SK-N-SH (cell line): ENCODE measurements at regions not wholly inside any gene's neighbourhood (a gene's known extent, or its start where the extent isn't known, plus 50 kb on each side); places are given as distances from the start of the nearest gene placed in this dataset.

Experiments used
- CTCF ChIA-PET: fragments of 300-600, 350-600 bp; formaldehyde crosslinking; extraction: SDS; loops from one replicate; lab custom pipeline; 2021; lab: Yijun Ruan, JAX
- POLR2A ChIA-PET: fragments of 350-600 bp; sonication (Branson Sonifier 250); formaldehyde crosslinking; extraction: SDS; loops from one replicate; lab custom pipeline; 2020; ENCODE audit warnings: antibody characterized with exemption, inconsistent platforms; lab: Yijun Ruan, JAX
- DNase-seq: peaks from one replicate; pipeline ENCODE4 v3.0.0; 2012
- H2AFZ ChIP-seq: fragments of 200-600 bp; sonication (generic); 2 replicates; pipeline ENCODE4 v1.8.1; 2016; ENCODE audit warnings: antibody characterized with exemption, mild to moderate bottlenecking, low read depth
- H3F3A ChIP-seq: fragments of 200-600 bp; sonication (generic); replicated peaks from 2 replicates; pipeline ENCODE3; 2016; ENCODE audit warnings: antibody characterized with exemption, mild to moderate bottlenecking; ENCODE audit not compliant: insufficient read depth
- H3K27ac ChIP-seq, 2 experiments: fragments of 200-500 bp in 1 of 2; fragments of 200-600 bp in 1 of 2; sonication (Bioruptor generic) in 1 of 2; sonication (generic), shearing (Covaris generic) in 1 of 2; 2 replicates each; pipeline versions ENCODE4 v1.5.1 to v1.6.1; 2014 to 2016; ENCODE audit warnings: low read depth in 2 of 2, inconsistent platforms in 1 of 2, low read length in 1 of 2, mild to moderate bottlenecking in 1 of 2, mixed read lengths in 1 of 2
- H3K27me3 ChIP-seq: fragments of 200-600 bp; sonication (generic), shearing (Covaris generic); 2 replicates; pipeline ENCODE4 v1.6.1; 2016; ENCODE audit warnings: mixed run types; ENCODE audit not compliant: insufficient read depth
- H3K36me3 ChIP-seq, 2 experiments: fragments of 200-500 bp in 1 of 2; fragments of 200-600 bp in 1 of 2; sonication (Bioruptor generic) in 1 of 2; sonication (generic) in 1 of 2; replicated peaks in 1 of 2; 2 replicates each; pipeline versions ENCODE3 to v1.5.1; 2014 to 2016; ENCODE audit warnings: low read length in 1 of 2, mild to moderate bottlenecking in 1 of 2; ENCODE audit not compliant: insufficient read depth in 2 of 2, control insufficient read depth in 1 of 2
- H3K4me1 ChIP-seq, 2 experiments: fragments of 200-500 bp in 1 of 2; fragments of 200-600 bp in 1 of 2; sonication (Bioruptor generic) in 1 of 2; sonication (generic), shearing (Covaris generic) in 1 of 2; 2 replicates each; pipeline versions ENCODE4 v1.5.1 to v1.6.1; 2014 to 2016; ENCODE audit warnings: low read depth in 1 of 2, low read length in 1 of 2, mixed run types in 1 of 2; ENCODE audit not compliant: insufficient read depth in 2 of 2, control insufficient read depth in 1 of 2
- H3K4me2 ChIP-seq: fragments of 200-600 bp; sonication (generic), shearing (Covaris generic); 2 replicates; pipeline ENCODE4 v1.6.1; 2017; ENCODE audit warnings: mixed run types
- H3K4me3 ChIP-seq, 2 experiments: fragments of 200-500 bp in 1 of 2; fragments of 200-600 bp in 1 of 2; sonication (Bioruptor generic) in 1 of 2; sonication (generic), shearing (Covaris generic) in 1 of 2; 2 replicates each; pipeline versions ENCODE4 v1.5.1 to v1.8.1; 2014 to 2016; ENCODE audit warnings: low read depth in 2 of 2, inconsistent platforms in 1 of 2, low read length in 1 of 2, mild to moderate bottlenecking in 1 of 2, mixed read lengths in 1 of 2, moderate library complexity in 1 of 2
- H3K79me2 ChIP-seq: fragments of 200-600 bp; sonication (generic); 2 replicates; pipeline ENCODE4 v1.8.1; 2017; ENCODE audit warnings: mild to moderate bottlenecking; ENCODE audit not compliant: insufficient read depth
- H3K9ac ChIP-seq: fragments of 200-600 bp; sonication (generic); 2 replicates; pipeline ENCODE4 v1.6.1; 2017; ENCODE audit warnings: mixed run types
- H3K9me2 ChIP-seq: fragments of 200-600 bp; sonication (generic); 2 replicates; pipeline ENCODE4 v1.6.1; 2017; ENCODE audit warnings: mixed run types
- H3K9me3 ChIP-seq: fragments of 200-600 bp; sonication (generic); 2 replicates; pipeline ENCODE4 v1.6.1; 2017; ENCODE audit warnings: mixed run types, mild to moderate bottlenecking, moderate library complexity
- H4K20me1 ChIP-seq: fragments of 200-600 bp; sonication (generic); 2 replicates; pipeline ENCODE4 v1.6.1; 2017; ENCODE audit warnings: mild to moderate bottlenecking, mixed run types; ENCODE audit not compliant: insufficient read depth
- CTCF ChIP-seq: fragments of 200-600 bp; sonication (generic); IDR thresholded peaks from 2 replicates; pipeline ENCODE4 v1.6.1; 2017; ENCODE audit warnings: antibody characterized with exemption, mild to moderate bottlenecking, moderate library complexity
- ELF1 ChIP-seq: IDR thresholded peaks from 2 replicates; pipeline ENCODE4 v1.4.0; 2012
- EP300 ChIP-seq, 2 experiments: IDR thresholded peaks; 2 replicates each; pipeline versions ENCODE4 v1.4.0 to v1.6.1; 2012; ENCODE audit warnings: borderline replicate concordance in 1 of 2, low read depth in 1 of 2, low read length in 1 of 2
- FOXJ3 ChIP-seq: sonication (generic); formaldehyde crosslinking; IDR thresholded peaks from 2 replicates; pipeline ENCODE4 v1.5.1; 2020; ENCODE audit warnings: mild to moderate bottlenecking, missing genetic modification reagents
- NRF1 ChIP-seq: IDR thresholded peaks from 2 replicates; pipeline ENCODE4 v1.6.1; 2012; ENCODE audit warnings: low read depth, mild to moderate bottlenecking, low read length
- PBX3 ChIP-seq: IDR thresholded peaks from 2 replicates; pipeline ENCODE4; 2012
- RCOR1 ChIP-seq: fragments of 150-350 bp; IDR thresholded peaks from 2 replicates; pipeline ENCODE4 v1.6.1; 2017; ENCODE audit warnings: antibody characterized with exemption, low read length
- RFX5 ChIP-seq: IDR thresholded peaks from 2 replicates; pipeline ENCODE4 v1.6.1; 2012; ENCODE audit warnings: mild to moderate bottlenecking, improper control_type of control experiment, low read length
- TAF1 ChIP-seq: IDR thresholded peaks from 2 replicates; pipeline ENCODE4 v1.6.1; 2012; ENCODE audit warnings: low read depth, mild to moderate bottlenecking, low read length, moderate library complexity, borderline replicate concordance
- USF1 ChIP-seq: IDR thresholded peaks from 2 replicates; pipeline ENCODE4 v1.4.0; 2012; ENCODE audit warnings: low read depth, borderline replicate concordance
- YY1 ChIP-seq: IDR thresholded peaks from 2 replicates; pipeline ENCODE4 v1.4.0; 2012; ENCODE audit warnings: low read depth, mild to moderate bottlenecking
- ZBTB33 ChIP-seq: IDR thresholded peaks from 2 replicates; pipeline ENCODE4 v1.4.0; 2012; ENCODE audit warnings: low read depth, borderline replicate concordance
- WGBS: methylation state at CpG from one replicate; pipeline ENCODE4 v1.1.6; 2017; ENCODE audit warnings: low lambda C conversion rate; 5-methylcytosine and 5-hydroxymethylcytosine counted together

GRCh38 chr5:89110916-89111646, 228.1 kb upstream of the MEF2C start:
- no peak overlapping the region for H2AFZ ChIP-seq
- no peaks in the 10 kb centered on the region for H3K27me3 ChIP-seq
- ChIA-PET POLR2A (no interaction called here), CTCF (interaction anchor here (1.2 kb wide), 1 partner anchor 1058 kb away, joined by 3 read pairs; no protein-coding TSS in a partner anchor)
- H4K20me1 ChIP-seq: no peaks in the 10 kb centered on the region
- H3K4me2 ChIP-seq: no peak overlapping the region
- H3K9ac ChIP-seq: no peak overlapping the region
- no peaks in the 10 kb centered on the region for H3K79me2 ChIP-seq
- DNase-seq: no peak
- H3F3A ChIP-seq: no peaks in the 10 kb centered on the region
- no peak overlapping the region for H3K4me3 ChIP-seq
- H3K4me1 ChIP-seq: no peaks in the 10 kb centered on the region
- no peaks in the 10 kb centered on the region for H3K36me3 ChIP-seq
- no peaks in the 10 kb centered on the region for H3K9me3 ChIP-seq
- WGBS: 50% methylated on average over 4 of the region's 4 CpGs
- H3K27ac ChIP-seq: no peak overlapping the region
- no peaks in the 10 kb centered on the region for H3K9me2 ChIP-seq
- TF ChIP-seq PBX3 (no peak), YY1 (no peak), USF1 (no peak), TAF1 (no peak), ELF1 (no peak), FOXJ3 (CRISPR knock-in tag) (no peak), EP300 (IDR thresholded peaks at IDR 0.05; ENCODE audit: borderline replicate concordance in 1 of 2, low read depth in 1 of 2, low read length in 1 of 2) (no peak), ZBTB33 (no peak), CTCF (no peak), NRF1 (no peak), RFX5 (no peak), RCOR1 (no peak)
